ENCODE measurements at regions not wholly inside any gene's neighbourhood (a gene's known extent, or its start where the extent isn't known, plus 50 kb on each side); places are given as distances from the start of the nearest gene placed in this dataset.

GRCh38 chr11:127640561-127641451 is 640.2 kb upstream of the KIRREL3 start:
- DNase-seq (ENCODE audit: low read depth), result no peak

- DNase-seq (ENCODE audit: low read depth), result no peak
Measured at GRCh38 chr11:127639916-127640315, 639.3 kb upstream of the KIRREL3 start.

- no peak for DNase-seq (ENCODE audit: low read depth)
Measured at GRCh38 chr11:127632976-127633680, 632.6 kb upstream of the KIRREL3 start.

- no peak for DNase-seq (ENCODE audit: low read depth)
Measured at GRCh38 chr11:127632546-127632945, 632.0 kb upstream of the KIRREL3 start.

- no peak for DNase-seq (ENCODE audit: low read depth)
Measured at GRCh38 chr11:127631974-127632373, 631.4 kb upstream of the KIRREL3 start.

GRCh38 chr11:127629200-127629599 is 628.6 kb upstream of the KIRREL3 start:
- DNase-seq (ENCODE audit: low read depth), result no peak

GRCh38 chr11:127628458-127628785 is 627.9 kb upstream of the KIRREL3 start:
- DNase-seq (ENCODE audit: low read depth), result no peak

GRCh38 chr11:127627629-127628457 is 627.3 kb upstream of the KIRREL3 start:
- DNase-seq (ENCODE audit: low read depth), result no peak

- DNase-seq (ENCODE audit: low read depth), result no peak
Measured at GRCh38 chr11:127627204-127627603, 626.6 kb upstream of the KIRREL3 start.

GRCh38 chr11:127625402-127625801 is 624.8 kb upstream of the KIRREL3 start:
- DNase-seq (ENCODE audit: low read depth), result no peak

GRCh38 chr11:127624306-127624856 is 623.8 kb upstream of the KIRREL3 start:
- DNase-seq (ENCODE audit: low read depth), result no peak

GRCh38 chr11:127622686-127623085 is 622.1 kb upstream of the KIRREL3 start:
- no peak for DNase-seq (ENCODE audit: low read depth)

GRCh38 chr11:127620671-127621070 is 620.1 kb upstream of the KIRREL3 start:
- DNase-seq (ENCODE audit: low read depth), result no peak

- DNase-seq (ENCODE audit: low read depth), result no peak
Measured at GRCh38 chr11:127619946-127620345, 619.4 kb upstream of the KIRREL3 start.

GRCh38 chr11:127618721-127619120 is 618.2 kb upstream of the KIRREL3 start:
- DNase-seq (ENCODE audit: low read depth), result no peak

- DNase-seq (ENCODE audit: low read depth), result no peak
Measured at GRCh38 chr11:127616158-127616557, 615.6 kb upstream of the KIRREL3 start.

- DNase-seq (ENCODE audit: low read depth), result no peak
Measured at GRCh38 chr11:127612607-127613006, 612.0 kb upstream of the KIRREL3 start.

- DNase-seq (ENCODE audit: low read depth), result no peak
Measured at GRCh38 chr11:127609025-127609773, 608.6 kb upstream of the KIRREL3 start.

- DNase-seq (ENCODE audit: low read depth), result no peak
Measured at GRCh38 chr11:127607487-127608085, 607.0 kb upstream of the KIRREL3 start.

- DNase-seq (ENCODE audit: low read depth), result no peak
Measured at GRCh38 chr11:127601578-127601977, 601.0 kb upstream of the KIRREL3 start.

GRCh38 chr11:127600674-127601073 is 600.1 kb upstream of the KIRREL3 start:
- DNase-seq (ENCODE audit: low read depth), result no peak

Data from stimulated activated CD4-positive, alpha-beta T cell treated with anti-CD3 and anti-CD28 coated beads, Interleukin-2, amount 100 ng/mL, for 4 hours (primary cell).